ENCODE measurements at regions not wholly inside any gene's neighbourhood (a gene's known extent, or its start where the extent isn't known, plus 50 kb on each side); places are given as distances from the start of the nearest gene placed in this dataset.

- H3K36me3 ChIP-seq (ENCODE audit: control insufficient read depth, insufficient read depth, low read length) = no peaks in the 10 kb centered on the region
- DNase-seq (ENCODE audit: low read depth) = no peak
- no peak overlapping the region for H3K4me3 ChIP-seq (ENCODE audit: low read depth, low read length)
- no peak for TF ChIP-seq CTCF (IDR thresholded peaks at IDR 0.05; ENCODE audit: insufficient read depth, low read length, poor library complexity, severe bottlenecking)
- no peaks in the 10 kb centered on the region for H3K27me3 ChIP-seq (ENCODE audit: control insufficient read depth, insufficient read depth, low read length)
Measured at GRCh38 chr4:59122626-59123025, 2012.4 kb upstream of the IGFBP7 start.

DNA sequence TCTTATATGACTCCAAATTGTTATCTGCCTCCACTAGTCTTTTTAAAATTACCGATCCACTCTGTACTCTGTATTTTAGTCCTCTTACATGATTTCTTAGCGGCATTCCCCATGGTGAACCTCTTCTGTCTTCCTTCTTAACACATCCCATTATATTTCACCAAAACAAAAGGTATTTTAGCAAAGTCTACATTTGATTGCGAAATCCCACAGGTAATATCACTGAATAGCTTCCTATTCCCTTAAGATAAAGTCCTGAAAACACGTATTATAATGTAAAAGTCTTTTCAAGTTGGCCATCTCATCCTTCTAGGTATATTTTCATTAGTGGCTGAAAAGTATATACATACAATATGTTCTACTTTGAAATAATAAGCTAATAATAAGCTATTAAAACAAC is 2016.0 kb upstream of the IGFBP7 start:
- H3K27me3 ChIP-seq (ENCODE audit: control insufficient read depth, insufficient read depth, low read length) = no peaks in the 10 kb centered on the region
- DNase-seq (ENCODE audit: low read depth) = no peak
- H3K36me3 ChIP-seq (ENCODE audit: control insufficient read depth, insufficient read depth, low read length) = no peaks in the 10 kb centered on the region
- no peak for TF ChIP-seq CTCF (IDR thresholded peaks at IDR 0.05; ENCODE audit: insufficient read depth, low read length, poor library complexity, severe bottlenecking)
- H3K4me3 ChIP-seq (ENCODE audit: low read depth, low read length) = no peak overlapping the region

DNA sequence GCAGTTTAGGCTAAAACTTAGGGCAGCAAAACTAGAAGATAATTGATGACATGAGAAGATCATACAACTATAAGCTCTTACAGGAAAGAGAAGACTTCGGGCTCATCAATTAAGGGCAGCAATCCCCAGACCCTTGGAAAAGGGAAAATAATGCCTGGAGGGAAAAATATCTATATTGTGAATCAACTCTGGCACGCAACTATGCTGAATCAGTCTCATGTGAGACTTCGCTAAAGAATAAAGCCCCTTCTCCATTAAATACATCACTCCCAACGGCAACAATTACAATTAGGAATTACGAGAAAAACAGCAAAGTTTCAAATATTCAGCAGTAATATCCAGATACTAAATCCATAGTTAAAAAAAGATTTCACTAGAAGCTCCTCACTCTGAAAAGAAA is 2016.8 kb upstream of the IGFBP7 start:
- H3K4me3 ChIP-seq (ENCODE audit: low read depth, low read length) = no peak overlapping the region
- H3K36me3 ChIP-seq (ENCODE audit: control insufficient read depth, insufficient read depth, low read length) = no peaks in the 10 kb centered on the region
- no peak for TF ChIP-seq CTCF (IDR thresholded peaks at IDR 0.05; ENCODE audit: insufficient read depth, low read length, poor library complexity, severe bottlenecking)
- DNase-seq (ENCODE audit: low read depth) = no peak
- H3K27me3 ChIP-seq (ENCODE audit: control insufficient read depth, insufficient read depth, low read length) = no peaks in the 10 kb centered on the region

GRCh38 chr4:59127743-59128142 is 2017.6 kb upstream of the IGFBP7 start:
- Histone ChIP-seq H3K36me3 (ENCODE audit: control insufficient read depth, insufficient read depth, low read length) (no peaks in the 10 kb centered on the region), H3K4me3 (ENCODE audit: low read depth, low read length) (no peak overlapping the region), H3K27me3 (ENCODE audit: control insufficient read depth, insufficient read depth, low read length) (no peaks in the 10 kb centered on the region)
- DNase-seq (ENCODE audit: low read depth) = no peak
- no peak for TF ChIP-seq CTCF (IDR thresholded peaks at IDR 0.05; ENCODE audit: insufficient read depth, low read length, poor library complexity, severe bottlenecking)

DNA sequence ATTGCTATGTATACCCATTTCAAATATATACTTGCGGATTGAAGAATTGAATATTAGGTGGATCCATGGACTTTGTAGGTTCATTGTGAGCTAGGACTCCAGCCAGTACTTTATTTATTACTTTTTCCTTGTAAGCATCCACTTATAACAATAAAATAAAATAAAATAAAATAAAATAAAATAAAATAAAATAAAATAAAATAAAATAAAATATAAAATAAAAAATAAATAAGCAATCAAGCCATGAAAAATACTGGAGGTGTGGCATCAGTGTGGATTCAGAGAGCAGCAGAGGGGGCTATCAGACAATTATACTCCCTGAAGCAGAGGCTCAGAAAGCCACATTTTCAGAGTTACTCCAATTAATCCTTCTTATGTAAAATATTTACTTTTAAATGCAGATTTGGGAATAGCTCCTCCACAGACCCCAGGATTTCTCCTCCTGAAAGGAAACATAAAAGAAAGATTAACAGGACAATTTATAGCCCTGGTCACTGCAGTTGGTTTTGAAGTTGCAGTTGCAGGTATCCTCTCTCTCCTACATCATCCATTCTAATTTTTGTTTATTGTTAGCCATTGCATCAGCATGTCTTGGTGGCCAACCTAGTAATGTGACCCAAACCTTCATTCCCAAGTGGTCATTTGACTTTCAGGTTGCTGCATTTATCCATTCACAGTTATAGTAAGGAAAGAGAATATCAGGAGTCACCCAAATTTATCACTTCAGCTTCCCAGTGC is 2025.2 kb upstream of the IGFBP7 start:
- no peak for DNase-seq (ENCODE audit: low read depth)
- Histone ChIP-seq H3K36me3 (ENCODE audit: control insufficient read depth, insufficient read depth, low read length) (no peaks in the 10 kb centered on the region), H3K4me3 (ENCODE audit: low read depth, low read length) (no peak overlapping the region), H3K27me3 (ENCODE audit: control insufficient read depth, insufficient read depth, low read length) (no peaks in the 10 kb centered on the region)
- no peak for TF ChIP-seq CTCF (IDR thresholded peaks at IDR 0.05; ENCODE audit: insufficient read depth, low read length, poor library complexity, severe bottlenecking)

- TF ChIP-seq CTCF (IDR thresholded peaks at IDR 0.05; ENCODE audit: insufficient read depth, low read length, poor library complexity, severe bottlenecking) = no peak
- no peaks in the 10 kb centered on the region for H3K36me3 ChIP-seq (ENCODE audit: control insufficient read depth, insufficient read depth, low read length)
- DNase-seq (ENCODE audit: low read depth) = no peak
- no peaks in the 10 kb centered on the region for H3K27me3 ChIP-seq (ENCODE audit: control insufficient read depth, insufficient read depth, low read length)
- no peak overlapping the region for H3K4me3 ChIP-seq (ENCODE audit: low read depth, low read length)
Measured at GRCh38 chr4:59161249-59161648, 2038.9 kb upstream of the ADGRL3 start.

Measured in kidney epithelial cell (primary cell).